Parathyroid adenoma (tissue), 2 donors: ENCODE measurements at regions not wholly inside any gene's neighbourhood (a gene's known extent, or its start where the extent isn't known, plus 50 kb on each side); places are given as distances from the start of the nearest gene placed in this dataset.
"Not testable (repeated sequence)": the region's sequence is repeated elsewhere in the genome, so short reads cannot be mapped to it uniquely, and the experiment has no call there.

ENCODE experiments used
- H2AFZ ChIP-seq: fragments of 300-600 bp; sonication (generic); one replicate; pipeline ENCODE4 v1.7.0; 2017; ENCODE audit warnings: antibody characterized with exemption, mild to moderate bottlenecking
- H3K27ac ChIP-seq: fragments of 300-600 bp; sonication (generic); one replicate; pipeline ENCODE4 v1.7.0; 2017
- H3K27me3 ChIP-seq: fragments of 300-600 bp; sonication (generic); one replicate; pipeline ENCODE4 v1.7.0; 2017; ENCODE audit warnings: low read length; ENCODE audit not compliant: control insufficient read depth, insufficient read depth
- H3K36me3 ChIP-seq: fragments of 300-600 bp; sonication (generic); one replicate; pipeline ENCODE4 v1.7.0; 2017; ENCODE audit warnings: low read length; ENCODE audit not compliant: control insufficient read depth, insufficient read depth
- H3K4me1 ChIP-seq: fragments of 300-600 bp; sonication (generic); one replicate; pipeline ENCODE4 v1.7.0; 2017; ENCODE audit warnings: control low read depth
- H3K4me2 ChIP-seq: fragments of 300-600 bp; sonication (generic); one replicate; pipeline ENCODE4 v1.7.0; 2017; ENCODE audit warnings: low read length
- H3K4me3 ChIP-seq: fragments of 300-600 bp; sonication (generic); one replicate; pipeline ENCODE4 v1.7.0; 2017; ENCODE audit warnings: low read depth, low read length
- H3K79me2 ChIP-seq: fragments of 300-600 bp; sonication (generic); one replicate; pipeline ENCODE4 v1.7.0; 2017; ENCODE audit warnings: control low read depth
- H3K9ac ChIP-seq: fragments of 300-600 bp; sonication (generic); one replicate; pipeline ENCODE4 v1.7.0; 2017; ENCODE audit warnings: mild to moderate bottlenecking
- H3K9me3 ChIP-seq: fragments of 300-600 bp; sonication (generic); one replicate; pipeline ENCODE4 v1.7.0; 2017; ENCODE audit warnings: low read length; ENCODE audit not compliant: control insufficient read depth
- TF ChIP-seq, protein P1 (sequence below): fragments of 300-600 bp; sonication (generic); IDR thresholded peaks from one replicate; pipeline ENCODE4 v1.7.0; 2017; ENCODE audit warnings: antibody characterized with exemption, mild to moderate bottlenecking
- donor health status: primary hyperparathyroidism.

DNA sequence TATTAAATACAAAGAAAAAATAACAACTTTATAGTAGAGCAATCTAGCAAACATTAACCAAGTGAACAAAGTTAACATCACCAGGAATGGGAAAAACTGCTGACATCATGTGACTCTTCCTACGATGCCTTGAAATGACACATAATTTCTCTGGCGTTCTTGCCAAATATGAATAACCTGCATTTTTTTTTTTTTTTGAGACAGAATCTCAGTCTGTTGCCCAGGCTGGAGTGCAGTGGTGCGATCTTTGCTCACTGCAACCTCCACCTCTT lies 126.5 kb upstream of the VKORC1L1 start:
- Histone ChIP-seq H3K9me3 (no peaks in the 10 kb centered on the region), H3K4me2 (no peak overlapping the region), H3K4me1 (no peaks in the 10 kb centered on the region), H3K9ac (no peak overlapping the region), H2AFZ (no peak overlapping the region), H3K36me3 (no peaks in the 10 kb centered on the region), H3K27me3 (no peaks in the 10 kb centered on the region), H3K27ac (no peak overlapping the region), H3K79me2 (peaks cover 14% of the 10 kb centered on the region), H3K4me3 (no peak overlapping the region)
- TF ChIP-seq, protein P1, sequence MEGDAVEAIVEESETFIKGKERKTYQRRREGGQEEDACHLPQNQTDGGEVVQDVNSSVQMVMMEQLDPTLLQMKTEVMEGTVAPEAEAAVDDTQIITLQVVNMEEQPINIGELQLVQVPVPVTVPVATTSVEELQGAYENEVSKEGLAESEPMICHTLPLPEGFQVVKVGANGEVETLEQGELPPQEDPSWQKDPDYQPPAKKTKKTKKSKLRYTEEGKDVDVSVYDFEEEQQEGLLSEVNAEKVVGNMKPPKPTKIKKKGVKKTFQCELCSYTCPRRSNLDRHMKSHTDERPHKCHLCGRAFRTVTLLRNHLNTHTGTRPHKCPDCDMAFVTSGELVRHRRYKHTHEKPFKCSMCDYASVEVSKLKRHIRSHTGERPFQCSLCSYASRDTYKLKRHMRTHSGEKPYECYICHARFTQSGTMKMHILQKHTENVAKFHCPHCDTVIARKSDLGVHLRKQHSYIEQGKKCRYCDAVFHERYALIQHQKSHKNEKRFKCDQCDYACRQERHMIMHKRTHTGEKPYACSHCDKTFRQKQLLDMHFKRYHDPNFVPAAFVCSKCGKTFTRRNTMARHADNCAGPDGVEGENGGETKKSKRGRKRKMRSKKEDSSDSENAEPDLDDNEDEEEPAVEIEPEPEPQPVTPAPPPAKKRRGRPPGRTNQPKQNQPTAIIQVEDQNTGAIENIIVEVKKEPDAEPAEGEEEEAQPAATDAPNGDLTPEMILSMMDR = no peak

DNA sequence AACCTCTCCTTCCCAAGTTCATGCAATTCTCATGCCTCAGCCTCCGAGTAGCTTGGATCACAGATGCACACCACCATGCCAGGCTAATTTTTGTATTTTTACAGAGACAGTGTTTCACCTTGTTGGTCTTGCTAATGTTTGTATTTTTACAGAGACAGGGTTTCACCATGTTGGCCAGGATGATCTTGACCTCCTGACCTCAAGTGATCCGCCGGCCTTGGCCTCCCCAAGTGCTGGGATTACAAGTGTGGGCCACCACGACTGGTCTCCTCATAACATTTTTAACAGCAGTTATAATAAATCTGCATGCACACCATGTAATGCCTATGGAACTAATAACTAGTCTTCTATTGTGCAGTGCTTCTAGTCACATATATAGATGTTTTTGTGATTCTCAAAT lies 123.8 kb upstream of the VKORC1L1 start:
- H3K4me2 ChIP-seq = no peak overlapping the region
- no peak overlapping the region for H3K9ac ChIP-seq
- no peaks in the 10 kb centered on the region for H3K27me3 ChIP-seq
- TF ChIP-seq, protein P1 = no peak
- no peak overlapping the region for H3K27ac ChIP-seq
- no peaks in the 10 kb centered on the region for H3K9me3 ChIP-seq
- peaks cover 21% of the 10 kb centered on the region for H3K79me2 ChIP-seq
- H2AFZ ChIP-seq = no peak overlapping the region
- H3K4me3 ChIP-seq = no peak overlapping the region
- no peaks in the 10 kb centered on the region for H3K4me1 ChIP-seq
- no peaks in the 10 kb centered on the region for H3K36me3 ChIP-seq

DNA sequence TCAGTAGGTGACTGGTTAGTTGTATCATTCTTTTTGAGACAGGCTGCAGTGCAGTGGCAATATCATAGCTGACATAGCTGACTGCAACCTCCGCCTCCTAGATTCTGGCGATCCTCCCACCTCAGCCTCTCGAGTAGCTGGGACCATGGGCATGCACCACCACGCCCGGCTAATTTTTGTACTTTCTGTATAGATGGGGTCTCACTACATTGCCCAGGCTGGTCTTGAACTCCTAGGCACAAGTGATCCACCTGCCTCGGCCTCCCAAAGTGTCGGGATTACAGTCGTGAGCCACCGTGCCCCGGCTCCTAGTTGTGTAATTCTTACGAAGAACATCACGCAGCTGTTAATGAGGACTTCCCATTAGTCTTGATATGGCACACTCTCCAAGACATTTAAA lies 123.4 kb upstream of the VKORC1L1 start:
- no peak overlapping the region for H3K4me3 ChIP-seq
- H3K9me3 ChIP-seq = no peaks in the 10 kb centered on the region
- H3K27ac ChIP-seq = no peak overlapping the region
- TF ChIP-seq, protein P1 = no peak
- peaks cover 21% of the 10 kb centered on the region for H3K79me2 ChIP-seq
- H2AFZ ChIP-seq = no peak overlapping the region
- no peaks in the 10 kb centered on the region for H3K36me3 ChIP-seq
- H3K4me2 ChIP-seq = no peak overlapping the region
- no peaks in the 10 kb centered on the region for H3K4me1 ChIP-seq
- no peaks in the 10 kb centered on the region for H3K27me3 ChIP-seq
- H3K9ac ChIP-seq = no peak overlapping the region

DNA sequence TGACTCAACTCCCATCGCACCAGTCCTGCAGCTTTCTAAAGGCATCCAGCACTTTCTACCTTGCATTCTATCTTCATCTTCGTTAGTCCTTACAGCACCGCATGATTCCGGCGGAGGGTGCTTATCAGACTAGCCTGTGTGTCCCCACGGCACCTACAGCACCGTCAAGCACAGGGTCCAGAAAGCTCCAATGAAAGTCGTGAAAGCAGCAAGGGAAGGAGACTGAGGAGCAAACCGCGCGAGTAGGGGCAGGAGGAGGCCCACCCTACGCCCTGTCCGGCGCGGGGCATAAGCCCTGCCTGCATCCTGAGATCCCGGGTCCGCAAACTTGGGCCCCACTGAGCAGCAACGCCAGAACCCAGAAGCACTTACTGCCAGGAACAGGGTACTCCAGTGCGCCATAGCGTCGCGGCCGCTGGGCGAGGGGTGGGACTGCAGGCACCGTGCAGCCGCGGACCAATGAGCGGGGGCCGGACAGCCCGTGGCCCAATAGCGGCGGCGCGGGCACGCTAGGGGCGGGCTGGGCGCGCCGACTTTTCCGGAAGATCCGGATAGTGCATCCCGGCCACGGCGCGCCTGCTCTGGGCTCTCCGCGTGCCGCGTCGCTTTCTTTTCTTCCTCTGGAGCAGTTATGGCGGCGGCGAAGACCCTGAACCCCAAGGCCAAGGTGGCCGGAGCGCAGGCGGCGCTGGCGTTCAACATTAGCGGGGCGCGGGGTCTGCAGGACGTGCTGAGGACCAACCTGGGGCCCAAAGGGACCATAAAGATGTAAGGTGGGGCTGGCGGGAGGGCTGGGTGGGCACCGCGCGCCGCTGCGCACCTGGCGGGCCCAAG lies 122.1 kb upstream of the VKORC1L1 start:
- H3K4me3 ChIP-seq = peak overlapping the region; percentile 93
- no peaks in the 10 kb centered on the region for H3K4me1 ChIP-seq
- peak overlapping the region; percentile 88 for H3K4me2 ChIP-seq
- H3K36me3 ChIP-seq = no peaks in the 10 kb centered on the region
- H2AFZ ChIP-seq = peak overlapping the region; percentile 100
- H3K27ac ChIP-seq = peak overlapping the region; percentile 87
- H3K9ac ChIP-seq = peak overlapping the region; percentile 79
- TF ChIP-seq, protein P1 = no peak
- H3K79me2 ChIP-seq = peaks cover 23% of the 10 kb centered on the region
- no peaks in the 10 kb centered on the region for H3K9me3 ChIP-seq
- H3K27me3 ChIP-seq = no peaks in the 10 kb centered on the region

DNA sequence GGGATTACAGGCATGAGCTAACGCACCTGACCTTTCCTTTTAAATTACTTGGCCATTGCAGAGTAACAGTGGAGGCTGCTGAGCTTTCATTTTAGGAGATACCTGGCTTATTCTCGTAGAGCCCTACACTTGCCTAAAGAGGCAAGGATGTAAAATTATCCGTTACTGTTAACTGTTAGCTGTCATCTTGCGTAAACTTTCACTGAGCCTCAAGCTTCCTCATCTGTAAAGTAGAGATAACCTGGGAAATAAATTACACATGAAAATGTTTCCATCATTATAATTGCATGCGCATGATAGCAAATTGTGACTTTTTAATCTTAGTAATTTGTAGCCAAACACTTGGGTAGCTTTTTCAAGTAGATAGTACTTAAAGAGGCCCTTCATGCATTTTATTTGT lies 118.8 kb upstream of the VKORC1L1 start:
- H3K4me2 ChIP-seq, H3K27ac ChIP-seq, H3K27me3 ChIP-seq, H3K4me1 ChIP-seq, H3K36me3 ChIP-seq, H3K9ac ChIP-seq, H3K9me3 ChIP-seq, H2AFZ ChIP-seq, H3K4me3 ChIP-seq: not testable (repeated sequence)
- peaks cover 21% of the 10 kb centered on the region for H3K79me2 ChIP-seq

DNA sequence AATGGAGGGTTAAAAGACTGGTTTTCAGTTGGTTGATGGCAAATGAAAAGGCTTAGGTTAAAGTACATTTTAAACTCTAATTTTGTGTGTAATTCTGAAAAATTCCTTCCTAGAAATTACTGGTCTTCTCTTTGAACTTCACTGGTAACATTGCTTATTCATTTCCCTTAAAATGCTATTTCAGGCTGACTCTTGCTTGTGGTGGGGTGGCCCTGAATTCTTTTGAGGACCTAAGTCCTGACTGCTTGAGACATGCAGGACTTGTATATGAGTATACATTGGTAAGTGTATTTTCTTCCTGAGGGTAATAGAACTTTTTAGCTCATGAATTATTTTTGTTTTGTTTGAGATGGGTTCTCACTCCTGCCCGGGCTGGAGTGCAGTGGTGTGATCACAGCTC lies 113.9 kb upstream of the VKORC1L1 start:
- not testable (repeated sequence) for H3K27ac ChIP-seq, H3K27me3 ChIP-seq, H3K9me3 ChIP-seq, H3K4me2 ChIP-seq, H3K36me3 ChIP-seq, H3K79me2 ChIP-seq, H3K9ac ChIP-seq, H2AFZ ChIP-seq, H3K4me3 ChIP-seq, H3K4me1 ChIP-seq

DNA sequence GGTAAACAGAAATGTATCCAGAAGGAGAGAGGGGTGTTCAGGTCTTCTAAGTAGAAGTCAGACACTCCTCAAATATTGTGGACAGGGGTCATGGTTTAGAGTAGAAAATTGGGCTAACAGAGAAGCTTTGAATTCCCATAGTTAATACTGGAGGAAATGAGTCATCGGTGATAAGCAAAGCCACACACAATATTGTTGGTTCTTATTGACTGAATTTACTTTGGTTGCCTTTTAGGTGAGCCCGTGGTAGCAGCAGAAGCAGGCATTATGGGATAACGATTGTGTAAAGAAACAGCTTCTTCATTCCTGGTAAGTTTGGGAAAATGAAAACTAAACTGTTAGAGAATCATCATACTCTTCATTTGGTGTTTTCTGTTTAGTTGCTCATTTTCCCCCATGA lies 110.2 kb upstream of the VKORC1L1 start:
- H3K9ac ChIP-seq, H3K4me3 ChIP-seq: not testable (repeated sequence)

DNA sequence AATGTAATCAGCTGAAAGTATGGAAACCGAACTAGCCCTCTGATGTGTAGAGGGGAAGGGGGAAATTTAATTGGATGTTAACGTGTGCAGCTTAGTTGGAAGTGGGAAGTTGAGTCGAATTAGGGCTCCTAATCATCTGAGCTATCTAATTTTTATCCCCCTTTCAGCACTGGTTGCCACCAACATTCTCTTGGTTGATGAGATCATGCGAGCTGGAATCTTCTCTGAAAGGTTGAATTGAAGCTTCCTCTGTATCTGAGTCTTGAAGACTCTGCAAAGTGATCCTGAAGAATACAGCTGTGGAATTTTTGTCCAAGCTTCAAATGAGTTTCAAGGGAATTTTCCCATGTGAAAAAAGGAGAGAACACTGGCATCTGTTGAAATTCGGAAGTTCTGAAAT lies 109.8 kb upstream of the VKORC1L1 start:
- not testable (repeated sequence) for H3K9me3 ChIP-seq, H3K9ac ChIP-seq, H3K27me3 ChIP-seq, H3K4me2 ChIP-seq, H3K4me1 ChIP-seq, H3K79me2 ChIP-seq, H3K27ac ChIP-seq, H3K36me3 ChIP-seq, H3K4me3 ChIP-seq, H2AFZ ChIP-seq

More for the DNA sequence above, 110.2 kb upstream of the VKORC1L1 start:
- not testable (repeated sequence) for H3K4me2 ChIP-seq, H3K9me3 ChIP-seq, H2AFZ ChIP-seq, H3K27me3 ChIP-seq, H3K36me3 ChIP-seq, H3K4me1 ChIP-seq, H3K27ac ChIP-seq, H3K79me2 ChIP-seq
